Stimulated activated CD4-positive, alpha-beta T cell treated with anti-CD3 and anti-CD28 coated beads, Interleukin-1b, Interleukin-23, amount 100 ng/mL, for 48 hours (primary cell): ENCODE measurements at regions not wholly inside any gene's neighbourhood (a gene's known extent, or its start where the extent isn't known, plus 50 kb on each side); places are given as distances from the start of the nearest gene placed in this dataset.
"Not testable (repeated sequence)": the region's sequence is repeated elsewhere in the genome, so short reads cannot be mapped to it uniquely, and the experiment has no call there.

Experiments used
- DNase-seq: peaks from one replicate; pipeline ENCODE4 v3.0.0-alpha.2; 2020

- not testable (repeated sequence) for DNase-seq
These were observed 349.1 kb upstream of the NPAP1 start for GRCh38 chr15:24326513-24326912.

GRCh38 chr15:24331964-24332363 lies 343.6 kb upstream of the NPAP1 start:
- not testable (repeated sequence) for DNase-seq

GRCh38 chr15:24341876-24342275 lies 333.7 kb upstream of the NPAP1 start:
- not testable (repeated sequence) for DNase-seq

GRCh38 chr15:24352777-24353176 lies 322.8 kb upstream of the NPAP1 start:
- DNase-seq, result not testable (repeated sequence)

GRCh38 chr15:24381103-24381502 lies 294.5 kb upstream of the NPAP1 start:
- DNase-seq, result not testable (repeated sequence)

GRCh38 chr15:24385258-24385657 lies 290.3 kb upstream of the NPAP1 start:
- not testable (repeated sequence) for DNase-seq

- DNase-seq, result no peak
These were observed 281.3 kb upstream of the NPAP1 start for GRCh38 chr15:24394303-24394702.

GRCh38 chr15:24412649-24413048 lies 262.9 kb upstream of the NPAP1 start:
- DNase-seq, result not testable (repeated sequence)

- not testable (repeated sequence) for DNase-seq
These were observed 249.1 kb upstream of the NPAP1 start for GRCh38 chr15:24426286-24427054.

GRCh38 chr15:24427055-24427400 lies 248.5 kb upstream of the NPAP1 start:
- DNase-seq, result not testable (repeated sequence)

- not testable (repeated sequence) for DNase-seq
These were observed 240.3 kb upstream of the NPAP1 start for GRCh38 chr15:24435075-24435820.

- not testable (repeated sequence) for DNase-seq
These were observed 238.3 kb upstream of the NPAP1 start for GRCh38 chr15:24437270-24437669.

GRCh38 chr15:24437735-24438134 lies 237.8 kb upstream of the NPAP1 start:
- DNase-seq, result not testable (repeated sequence)

- DNase-seq, result not testable (repeated sequence)
These were observed 198.2 kb upstream of the NPAP1 start for GRCh38 chr15:24477107-24478025.

GRCh38 chr15:24485885-24486567 lies 189.5 kb upstream of the NPAP1 start:
- DNase-seq, result not testable (repeated sequence)

- not testable (repeated sequence) for DNase-seq
These were observed 187.2 kb upstream of the NPAP1 start for GRCh38 chr15:24488164-24488907.

GRCh38 chr15:24505216-24505615 lies 170.4 kb upstream of the NPAP1 start:
- not testable (repeated sequence) for DNase-seq

- not testable (repeated sequence) for DNase-seq
These were observed 165.9 kb upstream of the NPAP1 start for GRCh38 chr15:24509714-24510113.

GRCh38 chr15:24511598-24511997 lies 164.0 kb upstream of the NPAP1 start:
- DNase-seq, result not testable (repeated sequence)

GRCh38 chr15:24518772-24519171 lies 156.8 kb upstream of the NPAP1 start:
- not testable (repeated sequence) for DNase-seq

GRCh38 chr15:24531235-24531634 lies 144.3 kb upstream of the NPAP1 start:
- not testable (repeated sequence) for DNase-seq

- not testable (repeated sequence) for DNase-seq
These were observed 141.5 kb upstream of the NPAP1 start for GRCh38 chr15:24534032-24534431.
